HepG2 (cell line): ENCODE measurements at regions not wholly inside any gene's neighbourhood (a gene's known extent, or its start where the extent isn't known, plus 50 kb on each side); places are given as distances from the start of the nearest gene placed in this dataset.
"Not testable (repeated sequence)": the region's sequence is repeated elsewhere in the genome, so short reads cannot be mapped to it uniquely, and the experiment has no call there.

Experiments used
- ATAC-seq: fragments of 200-7000 bp; cut with Tn5 transposase; 3 replicates; pipeline ENCODE4 v1.9.1; 2020; ENCODE audit warnings: mild to moderate bottlenecking, moderate library complexity
- BruUV-seq: library from RNA; stranded (reverse); fragments of 400-500 nt; replicated peaks from 2 replicates; lab custom pipeline; 2021; lab: Mats Ljungman, UMichigan
- CTCF ChIA-PET: fragments of 300-600 bp; formaldehyde crosslinking; extraction: SDS; loops from one replicate; lab custom pipeline; 2021; ENCODE audit warnings: low total read pairs, inconsistent platforms, low intra/inter-chr PET ratio; lab: Yijun Ruan, JAX
- POLR2A ChIA-PET: fragments of 350-600 bp; sonication (Branson Sonifier 250); formaldehyde crosslinking; loops from one replicate; lab custom pipeline; 2020; ENCODE audit warnings: antibody characterized with exemption, inconsistent platforms; lab: Yijun Ruan, JAX
- DNase-seq: peaks from one replicate; pipeline ENCODE4 v3.0.0-alpha.2; 2015; ENCODE audit warnings: low spot score
- FAIRE-seq: peaks from 3 replicates; lab custom pipeline; 2011; peaks lifted over from hg19 to GRCh38; lab: Jason Lieb, UNC
- H2AFZ ChIP-seq: one replicate; pipeline ENCODE4 v1.6.1; 2011; ENCODE audit warnings: low read length, inconsistent platforms
- H3K27ac ChIP-seq: fragments of 300-600 bp; 3 replicates; pipeline ENCODE4 v1.8.0; 2011; ENCODE audit warnings: mixed run types, mild to moderate bottlenecking, mixed read lengths, low read length, inconsistent platforms; ENCODE audit not compliant: insufficient read depth; ENCODE audit errors: extremely low read length
- H3K27me3 ChIP-seq, 2 experiments: fragments of 200-600 bp in 1 of 2; 2 replicates in 1 of 2; 3 replicates in 1 of 2; pipeline versions ENCODE4 v1.6.0 to v1.8.0; 2011; ENCODE audit warnings: low read length in 2 of 2, mild to moderate bottlenecking in 2 of 2, moderate library complexity in 2 of 2, inconsistent platforms in 1 of 2; ENCODE audit not compliant: insufficient read depth in 2 of 2, control insufficient read depth in 1 of 2
- H3K36me3 ChIP-seq, 2 experiments: fragments of 200-600 bp in 1 of 2; replicated peaks in 1 of 2; 2 replicates in 1 of 2; 3 replicates in 1 of 2; pipeline versions ENCODE4 v1.5.1 to v1.8.0; 2011; ENCODE audit warnings: low read length in 2 of 2, inconsistent platforms in 1 of 2; ENCODE audit not compliant: insufficient read depth in 2 of 2, control insufficient read depth in 1 of 2
- H3K4me1 ChIP-seq: 2 replicates; pipeline ENCODE4 v1.5.1; 2012; ENCODE audit warnings: low read length, inconsistent platforms; ENCODE audit not compliant: insufficient read depth
- H3K4me2 ChIP-seq: 2 replicates; pipeline ENCODE4 v1.6.0; 2011; ENCODE audit warnings: low read depth, low read length, inconsistent platforms
- H3K4me3 ChIP-seq, 3 experiments: fragments of 200-600 bp in 1 of 3; sonication (generic), shearing (Covaris generic) in 1 of 3; replicated peaks in 1 of 3; 2 replicates each; pipeline ENCODE4 v1.5.1; 2011 to 2016; ENCODE audit warnings: low read length in 3 of 3, inconsistent platforms in 2 of 3, low read depth in 2 of 3, mild to moderate bottlenecking in 2 of 3, control low read depth in 1 of 3, mixed read lengths in 1 of 3; ENCODE audit not compliant: insufficient read depth in 1 of 3
- H3K79me2 ChIP-seq: one replicate; pipeline ENCODE4 v1.6.1; 2011; ENCODE audit warnings: low read length, inconsistent platforms; ENCODE audit not compliant: insufficient read depth
- H3K9ac ChIP-seq: 2 replicates; pipeline ENCODE4 v1.6.0; 2011; ENCODE audit warnings: mild to moderate bottlenecking, low read depth, low read length, inconsistent platforms; ENCODE audit not compliant: insufficient read depth
- H3K9me3 ChIP-seq: 2 replicates; pipeline ENCODE4 v1.5.1; 2012; ENCODE audit warnings: mild to moderate bottlenecking, low read length
- H4K20me1 ChIP-seq: 2 replicates; pipeline ENCODE4 v1.6.0; 2011; ENCODE audit warnings: inconsistent platforms, mild to moderate bottlenecking, low read length, moderate library complexity; ENCODE audit not compliant: insufficient read depth
- CCAR2 ChIP-seq: fragments of 200-400 bp; formaldehyde crosslinking; optimal IDR thresholded peaks from 2 replicates; pipeline ENCODE3; 2018; ENCODE audit warnings: low read depth, mild to moderate bottlenecking, low read length, moderate library complexity
- HOXD1 ChIP-seq: sonication (generic); formaldehyde crosslinking; IDR thresholded peaks from 2 replicates; pipeline ENCODE4 v1.5.0; 2020; ENCODE audit warnings: missing genetic modification reagents
- ZEB1 ChIP-seq: IDR thresholded peaks from 2 replicates; pipeline ENCODE4 v1.6.1; 2012; ENCODE audit warnings: mild to moderate bottlenecking, low read depth, inconsistent platforms; ENCODE audit not compliant: insufficient replicate concordance
- ZNF225 ChIP-seq: sonication (generic); formaldehyde crosslinking; IDR thresholded peaks from 2 replicates; pipeline ENCODE4 v1.4.0; 2020; ENCODE audit warnings: mild to moderate bottlenecking, missing genetic modification reagents
- ZNF33A ChIP-seq: sonication (generic); formaldehyde crosslinking; IDR thresholded peaks from 2 replicates; pipeline ENCODE4 v1.5.1; 2020; ENCODE audit warnings: missing genetic modification reagents, mild to moderate bottlenecking, moderate library complexity, borderline replicate concordance
- ZNF616 ChIP-seq: sonication (generic); formaldehyde crosslinking; IDR thresholded peaks from 2 replicates; pipeline ENCODE4 v1.5.0; 2020; ENCODE audit warnings: low read depth, mild to moderate bottlenecking, missing genetic modification reagents
- WGBS: methylation state at CpG from one replicate; pipeline ENCODE4 v1.1.6; 2017; ENCODE audit warnings: low lambda C conversion rate; 5-methylcytosine and 5-hydroxymethylcytosine counted together
- in situ Hi-C: cut with HindIII; loops from 2 replicates; pipeline ENCODE4 v1.10.0; 2017; ENCODE audit warnings: low pct_unique_long_range_greater_than_20kb; ENCODE audit not compliant: extremely low pct_ligation_motif_present
- intact Hi-C: fragments of 100-400 bp; cut with micrococcal nuclease; formaldehyde crosslinking; loops from one replicate; pipeline ENCODE4 v1.10.0; 2022; ENCODE audit not compliant: unreplicated experiment

DNA sequence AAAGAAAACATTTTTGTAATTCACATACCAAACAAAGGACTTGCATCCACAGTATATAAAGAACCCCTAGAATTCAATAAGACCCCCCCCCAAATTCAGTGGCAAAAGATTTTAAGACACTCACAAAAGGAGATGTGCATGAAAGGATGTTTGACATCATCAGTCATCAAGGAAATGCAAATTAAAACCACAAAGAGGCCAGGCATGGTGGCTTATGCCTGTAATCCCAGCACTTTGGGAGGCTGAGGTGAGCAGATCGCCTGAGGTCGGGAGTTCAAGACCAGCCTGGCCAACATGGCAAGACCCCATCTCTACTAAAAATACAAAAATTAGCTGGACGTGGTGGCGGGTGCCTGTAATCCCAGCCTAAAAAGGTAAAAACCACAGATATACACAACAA lies 61.3 kb downstream of the AIPL1 start:
- in situ Hi-C loops, CTCF ChIA-PET, H3K27ac ChIP-seq, H3K27me3 ChIP-seq, H4K20me1 ChIP-seq, DNase-seq, H3K4me1 ChIP-seq, H2AFZ ChIP-seq, POLR2A ChIA-PET, ATAC-seq, H3K36me3 ChIP-seq, H3K79me2 ChIP-seq, H3K9me3 ChIP-seq, H3K4me2 ChIP-seq, intact Hi-C loops, FAIRE-seq, H3K9ac ChIP-seq, BruUV-seq, H3K4me3 ChIP-seq: not testable (repeated sequence)
- WGBS: 25% methylated on average over 4 of the region's 4 CpGs

DNA sequence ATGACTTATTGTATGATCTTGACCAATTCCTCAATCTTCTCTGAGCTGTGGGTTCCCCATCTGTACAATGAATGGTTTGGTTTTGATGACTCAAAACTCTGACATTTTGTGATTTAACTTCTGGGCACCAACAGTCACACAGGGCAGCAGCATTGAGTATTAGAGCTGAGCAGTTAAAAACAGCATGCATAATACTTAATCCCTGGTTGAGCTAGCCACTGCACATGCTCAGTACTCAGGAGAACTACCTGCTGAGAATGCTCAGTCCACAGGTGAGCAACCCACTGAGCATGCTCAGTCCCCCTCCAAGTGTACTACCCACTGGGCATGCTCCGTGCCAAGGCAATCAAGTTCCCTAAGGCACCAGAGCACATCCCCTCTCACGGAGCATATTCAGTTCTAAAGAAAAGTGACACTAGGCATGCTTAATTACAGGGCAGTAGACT lies 68.7 kb downstream of the AIPL1 start:
- TF ChIP-seq ZEB1: no peak
- no peak for TF ChIP-seq ZNF616 (CRISPR knock-in tag)
- TF ChIP-seq ZNF225 (CRISPR knock-in tag): no peak
- TF ChIP-seq CCAR2: no peak
- no peak for TF ChIP-seq ZNF33A (CRISPR knock-in tag)
- TF ChIP-seq HOXD1 (CRISPR knock-in tag): no peak
- Histone ChIP-seq H3K79me2 (no peaks in the 10 kb centered on the region), H3K27me3 (peaks cover 0 to 9% of the 10 kb centered on the region in 2 experiments; a peak in 2 of 5 replicates), H2AFZ (no peak overlapping the region), H3K4me1 (no peaks in the 10 kb centered on the region), H3K9me3 (no peaks in the 10 kb centered on the region), H4K20me1 (no peaks in the 10 kb centered on the region), H3K36me3 (no peaks in the 10 kb centered on the region), H3K27ac (no peak overlapping the region), H3K9ac (no peak overlapping the region), H3K4me2 (no peak overlapping the region), H3K4me3 (no peak overlapping the region)
- DNase-seq (no peak), ATAC-seq (no peak), FAIRE-seq (no peak)
- 33% methylated on average over 2 of the region's 2 CpGs for WGBS
- in situ Hi-C loops: no loop called here
- intact Hi-C loops: no loop called here
- CTCF ChIA-PET: no interaction called here
- POLR2A ChIA-PET: no interaction called here
- BruUV-seq: no TSS peak
